BE2C (cell line): ENCODE measurements at regions not wholly inside any gene's neighbourhood (a gene's known extent, or its start where the extent isn't known, plus 50 kb on each side); places are given as distances from the start of the nearest gene placed in this dataset.

Source experiments
- DNase-seq: peaks from one replicate; pipeline ENCODE4 v3.0.0-alpha.2; 2020
- H3K27me3 ChIP-seq: fragments of 250-450 bp; sonication (Bioruptor Pico); 2 replicates; pipeline ENCODE4 v1.5.1; 2020; ENCODE audit warnings: mild to moderate bottlenecking
- H3K36me3 ChIP-seq: fragments of 250-450 bp; sonication (Bioruptor Pico); 2 replicates; pipeline ENCODE4 v1.5.1; 2020; ENCODE audit warnings: mild to moderate bottlenecking
- H3K4me1 ChIP-seq: fragments of 250-450 bp; sonication (Bioruptor Pico); 2 replicates; pipeline ENCODE4 v1.5.1; 2020
- H3K4me3 ChIP-seq: 2 replicates; pipeline ENCODE4 v1.5.1; 2011; ENCODE audit warnings: low read depth, low read length
- H3K9me3 ChIP-seq: fragments of 250-450 bp; sonication (Bioruptor Pico); 2 replicates; pipeline ENCODE4 v1.5.1; 2020
- TF ChIP-seq, protein P1 (sequence below): IDR thresholded peaks from 2 replicates; pipeline ENCODE4 v1.5.1; 2012; ENCODE audit warnings: mild to moderate bottlenecking, low read depth, low read length

GRCh38 chr6:4010048-4010447 lies 68.9 kb downstream of the FAM217A start:
- Histone ChIP-seq H3K4me1 (peaks cover 3% of the 10 kb centered on the region; the same call in 1 of the 2 replicates), H3K27me3 (no peaks in the 10 kb centered on the region), H3K9me3 (no peaks in the 10 kb centered on the region), H3K36me3 (no peaks in the 10 kb centered on the region; the same call in 1 of the 2 replicates), H3K4me3 (no peak overlapping the region)
- DNase-seq: no peak
- TF ChIP-seq, protein P1, sequence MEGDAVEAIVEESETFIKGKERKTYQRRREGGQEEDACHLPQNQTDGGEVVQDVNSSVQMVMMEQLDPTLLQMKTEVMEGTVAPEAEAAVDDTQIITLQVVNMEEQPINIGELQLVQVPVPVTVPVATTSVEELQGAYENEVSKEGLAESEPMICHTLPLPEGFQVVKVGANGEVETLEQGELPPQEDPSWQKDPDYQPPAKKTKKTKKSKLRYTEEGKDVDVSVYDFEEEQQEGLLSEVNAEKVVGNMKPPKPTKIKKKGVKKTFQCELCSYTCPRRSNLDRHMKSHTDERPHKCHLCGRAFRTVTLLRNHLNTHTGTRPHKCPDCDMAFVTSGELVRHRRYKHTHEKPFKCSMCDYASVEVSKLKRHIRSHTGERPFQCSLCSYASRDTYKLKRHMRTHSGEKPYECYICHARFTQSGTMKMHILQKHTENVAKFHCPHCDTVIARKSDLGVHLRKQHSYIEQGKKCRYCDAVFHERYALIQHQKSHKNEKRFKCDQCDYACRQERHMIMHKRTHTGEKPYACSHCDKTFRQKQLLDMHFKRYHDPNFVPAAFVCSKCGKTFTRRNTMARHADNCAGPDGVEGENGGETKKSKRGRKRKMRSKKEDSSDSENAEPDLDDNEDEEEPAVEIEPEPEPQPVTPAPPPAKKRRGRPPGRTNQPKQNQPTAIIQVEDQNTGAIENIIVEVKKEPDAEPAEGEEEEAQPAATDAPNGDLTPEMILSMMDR: no peak

- H3K27me3 ChIP-seq: no peaks in the 10 kb centered on the region
- H3K4me1 ChIP-seq: peaks cover 3% of the 10 kb centered on the region; the same call in 1 of the 2 replicates
- H3K4me3 ChIP-seq: no peak overlapping the region
- TF ChIP-seq, protein P1: no peak
- no peaks in the 10 kb centered on the region for H3K9me3 ChIP-seq
- DNase-seq: no peak
- H3K36me3 ChIP-seq: no peaks in the 10 kb centered on the region; the same call in 1 of the 2 replicates
Measured at GRCh38 chr6:4010689-4011090, 68.2 kb downstream of the FAM217A start.

- DNase-seq: no peak
- H3K9me3 ChIP-seq: no peaks in the 10 kb centered on the region
- TF ChIP-seq, protein P1: no peak
Measured at GRCh38 chr6:4012826-4013225, 66.1 kb downstream of the FAM217A start.

DNA sequence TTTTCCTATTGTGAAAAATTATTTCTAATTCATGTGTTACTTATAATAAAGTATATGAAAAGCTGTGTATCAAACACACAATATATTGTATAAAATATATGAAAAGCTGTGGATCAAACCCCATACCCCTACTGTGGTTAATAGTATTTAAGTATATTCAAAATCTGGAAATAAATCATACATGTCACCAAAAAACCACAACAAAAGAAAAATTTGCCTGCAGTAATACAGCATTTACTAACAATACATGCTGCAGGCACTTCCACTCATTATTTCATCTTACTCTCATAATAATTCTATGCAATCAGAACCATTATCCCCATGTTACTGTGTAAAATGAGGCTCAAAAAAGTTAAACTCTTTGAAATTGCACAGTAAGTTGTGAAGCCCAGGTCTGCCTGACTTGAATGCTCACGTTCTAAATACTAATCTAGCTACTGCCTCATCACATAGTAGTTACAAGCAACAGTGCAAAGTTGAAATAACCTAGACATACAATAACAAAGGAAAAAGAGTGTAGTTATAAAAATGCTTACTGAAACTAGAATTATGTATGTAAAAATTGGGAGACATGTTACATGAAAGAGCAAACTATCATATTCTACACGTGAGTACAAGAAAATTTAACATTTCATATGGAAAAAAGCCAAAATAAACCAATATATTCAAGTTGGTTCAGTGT lies 61.7 kb downstream of the FAM217A start:
- no peaks in the 10 kb centered on the region for H3K27me3 ChIP-seq
- H3K9me3 ChIP-seq: no peaks in the 10 kb centered on the region
- H3K4me1 ChIP-seq: no peaks in the 10 kb centered on the region
- TF ChIP-seq, protein P1: no peak
- DNase-seq: no peak
- H3K4me3 ChIP-seq: peak overlapping the region; percentile 87
- no peaks in the 10 kb centered on the region; the same call in 1 of the 2 replicates for H3K36me3 ChIP-seq

More at GRCh38 chr6:4012826-4013225, 66.1 kb downstream of the FAM217A start:
- Histone ChIP-seq H3K4me3 (no peak overlapping the region), H3K36me3 (no peaks in the 10 kb centered on the region; the same call in 1 of the 2 replicates), H3K4me1 (peaks cover 3% of the 10 kb centered on the region; the same call in 1 of the 2 replicates), H3K27me3 (no peaks in the 10 kb centered on the region)

DNA sequence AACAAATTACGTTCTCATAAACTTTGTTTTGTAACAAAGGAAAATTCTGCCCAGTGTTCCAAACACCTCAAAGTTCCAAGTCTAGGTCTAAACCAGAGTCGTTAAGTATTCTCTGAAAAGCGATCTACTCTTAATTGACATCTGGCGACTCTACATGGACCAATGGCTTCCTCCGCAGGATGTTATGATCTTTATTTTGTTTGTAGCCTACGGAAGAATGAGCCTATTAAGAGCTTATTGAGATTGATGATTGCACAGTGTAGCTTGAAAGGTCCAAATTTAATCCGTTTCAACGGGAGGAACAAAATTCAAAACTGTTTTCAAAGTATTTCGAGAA lies 61.1 kb downstream of the FAM217A start:
- H3K4me1 ChIP-seq: no peaks in the 10 kb centered on the region
- H3K4me3 ChIP-seq: peak overlapping the region; percentile 87
- H3K27me3 ChIP-seq: no peaks in the 10 kb centered on the region
- H3K9me3 ChIP-seq: no peaks in the 10 kb centered on the region
- no peaks in the 10 kb centered on the region; the same call in 1 of the 2 replicates for H3K36me3 ChIP-seq
- TF ChIP-seq, protein P1: no peak
- no peak for DNase-seq

DNA sequence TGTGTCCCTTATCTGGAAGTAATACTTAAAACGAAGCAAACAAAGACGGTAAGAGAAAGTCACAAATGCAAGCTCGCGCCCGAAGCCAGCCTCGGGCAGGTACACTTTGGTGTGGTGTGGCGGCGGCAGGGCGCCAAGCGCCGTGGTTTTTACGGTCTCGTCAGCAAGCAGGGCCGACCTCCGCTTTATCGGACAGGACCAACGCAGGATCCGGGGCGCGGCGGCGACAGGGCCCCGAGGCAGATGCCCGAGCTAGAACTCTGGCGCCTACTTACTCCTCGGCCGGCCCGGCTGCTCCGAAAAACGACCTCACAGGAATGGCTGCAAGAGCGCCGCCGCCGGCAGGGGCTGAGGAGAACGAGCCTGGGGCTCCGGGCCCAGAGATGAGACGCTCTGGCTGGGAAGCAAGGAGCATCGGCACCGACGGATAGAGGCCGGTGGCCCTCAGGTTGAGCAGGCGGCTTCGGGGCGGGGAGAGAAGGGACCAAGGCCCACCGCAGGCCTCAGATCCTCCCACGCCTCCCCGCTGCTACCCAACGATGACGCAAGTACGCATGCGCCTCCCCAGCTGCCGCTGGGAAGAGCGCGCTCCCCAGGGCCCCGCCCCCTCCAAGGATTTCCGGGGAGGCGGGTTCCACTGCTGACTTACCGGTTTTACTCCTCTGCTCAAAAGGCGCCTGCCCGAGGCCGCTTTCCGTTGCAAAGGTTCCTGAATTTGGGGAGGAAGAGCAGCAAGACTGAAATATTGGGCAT lies 60.6 kb downstream of the FAM217A start:
- DNase-seq: peak; percentile 96
- no peaks in the 10 kb centered on the region for H3K4me1 ChIP-seq

More for the DNA sequence above, 60.6 kb downstream of the FAM217A start:
- no peaks in the 10 kb centered on the region; the same call in 1 of the 2 replicates for H3K36me3 ChIP-seq
- peak overlapping the region; percentile 87 for H3K4me3 ChIP-seq
- TF ChIP-seq, protein P1: peak; percentile 31; the same call in 1 of the 2 replicates
- no peaks in the 10 kb centered on the region for H3K27me3 ChIP-seq
- H3K9me3 ChIP-seq: no peaks in the 10 kb centered on the region
